ENCODE measurements at regions not wholly inside any gene's neighbourhood (a gene's known extent, or its start where the extent isn't known, plus 50 kb on each side); places are given as distances from the start of the nearest gene placed in this dataset.

DNA sequence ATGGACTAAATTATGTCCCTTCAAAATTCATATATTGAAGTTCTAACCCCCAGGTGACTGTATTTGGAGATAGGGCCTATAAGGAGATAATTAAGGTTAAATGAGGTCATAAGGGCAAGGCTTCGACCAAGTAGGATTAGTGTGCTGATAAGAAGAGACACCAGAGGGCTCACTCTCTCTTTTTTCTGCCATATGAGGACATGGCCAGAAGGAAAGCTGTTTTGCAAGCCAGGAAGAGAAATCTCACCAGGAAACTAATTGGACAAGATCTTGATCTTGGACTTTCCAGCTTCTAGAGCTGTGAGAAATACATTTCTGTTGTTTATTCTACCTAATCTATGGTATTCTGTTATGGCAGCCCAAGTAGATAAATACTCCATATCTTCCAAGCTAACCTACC is 503.6 kb upstream of the NAALADL2 start:
- TF ChIP-seq POLR2AphosphoS5 (IDR thresholded peaks at IDR 0.05; ENCODE audit: insufficient read depth in 1 of 2, low read depth in 1 of 2) (no peak), POLR2A (IDR thresholded peaks at IDR 0.05) (no peak)
- TF ChIP-seq, protein P1, sequence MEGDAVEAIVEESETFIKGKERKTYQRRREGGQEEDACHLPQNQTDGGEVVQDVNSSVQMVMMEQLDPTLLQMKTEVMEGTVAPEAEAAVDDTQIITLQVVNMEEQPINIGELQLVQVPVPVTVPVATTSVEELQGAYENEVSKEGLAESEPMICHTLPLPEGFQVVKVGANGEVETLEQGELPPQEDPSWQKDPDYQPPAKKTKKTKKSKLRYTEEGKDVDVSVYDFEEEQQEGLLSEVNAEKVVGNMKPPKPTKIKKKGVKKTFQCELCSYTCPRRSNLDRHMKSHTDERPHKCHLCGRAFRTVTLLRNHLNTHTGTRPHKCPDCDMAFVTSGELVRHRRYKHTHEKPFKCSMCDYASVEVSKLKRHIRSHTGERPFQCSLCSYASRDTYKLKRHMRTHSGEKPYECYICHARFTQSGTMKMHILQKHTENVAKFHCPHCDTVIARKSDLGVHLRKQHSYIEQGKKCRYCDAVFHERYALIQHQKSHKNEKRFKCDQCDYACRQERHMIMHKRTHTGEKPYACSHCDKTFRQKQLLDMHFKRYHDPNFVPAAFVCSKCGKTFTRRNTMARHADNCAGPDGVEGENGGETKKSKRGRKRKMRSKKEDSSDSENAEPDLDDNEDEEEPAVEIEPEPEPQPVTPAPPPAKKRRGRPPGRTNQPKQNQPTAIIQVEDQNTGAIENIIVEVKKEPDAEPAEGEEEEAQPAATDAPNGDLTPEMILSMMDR (IDR thresholded peaks at IDR 0.05), result no peak

All from vagina (tissue), 2 donors.